ENCODE measurements at regions not wholly inside any gene's neighbourhood (a gene's known extent, or its start where the extent isn't known, plus 50 kb on each side); places are given as distances from the start of the nearest gene placed in this dataset.
"Not testable (repeated sequence)": the region's sequence is repeated elsewhere in the genome, so short reads cannot be mapped to it uniquely, and the experiment has no call there.

DNA sequence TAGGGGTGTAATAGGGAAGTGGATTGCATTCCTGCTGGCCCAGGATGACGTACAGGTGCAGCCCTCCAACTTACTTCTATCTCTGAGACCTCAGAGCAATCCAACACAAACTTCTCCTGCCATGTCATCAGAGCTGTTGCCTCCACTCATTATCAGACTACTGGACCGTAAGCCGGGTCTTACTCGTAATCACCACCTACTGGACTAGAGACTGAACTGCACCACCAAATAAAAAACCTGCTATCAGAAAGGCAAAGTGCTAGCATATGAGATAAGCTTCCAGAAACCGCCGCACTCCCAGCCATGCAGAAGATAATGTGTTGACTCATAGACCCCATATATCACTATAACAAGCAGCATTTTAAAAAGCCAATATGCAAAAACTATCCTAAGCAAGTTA lies 102.0 kb downstream of the SLITRK1 start:
- DNase-seq: peak; percentile 47
- TF ChIP-seq, protein P1, sequence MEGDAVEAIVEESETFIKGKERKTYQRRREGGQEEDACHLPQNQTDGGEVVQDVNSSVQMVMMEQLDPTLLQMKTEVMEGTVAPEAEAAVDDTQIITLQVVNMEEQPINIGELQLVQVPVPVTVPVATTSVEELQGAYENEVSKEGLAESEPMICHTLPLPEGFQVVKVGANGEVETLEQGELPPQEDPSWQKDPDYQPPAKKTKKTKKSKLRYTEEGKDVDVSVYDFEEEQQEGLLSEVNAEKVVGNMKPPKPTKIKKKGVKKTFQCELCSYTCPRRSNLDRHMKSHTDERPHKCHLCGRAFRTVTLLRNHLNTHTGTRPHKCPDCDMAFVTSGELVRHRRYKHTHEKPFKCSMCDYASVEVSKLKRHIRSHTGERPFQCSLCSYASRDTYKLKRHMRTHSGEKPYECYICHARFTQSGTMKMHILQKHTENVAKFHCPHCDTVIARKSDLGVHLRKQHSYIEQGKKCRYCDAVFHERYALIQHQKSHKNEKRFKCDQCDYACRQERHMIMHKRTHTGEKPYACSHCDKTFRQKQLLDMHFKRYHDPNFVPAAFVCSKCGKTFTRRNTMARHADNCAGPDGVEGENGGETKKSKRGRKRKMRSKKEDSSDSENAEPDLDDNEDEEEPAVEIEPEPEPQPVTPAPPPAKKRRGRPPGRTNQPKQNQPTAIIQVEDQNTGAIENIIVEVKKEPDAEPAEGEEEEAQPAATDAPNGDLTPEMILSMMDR (IDR thresholded peaks at IDR 0.05; ENCODE audit: low read depth, low read length, missing control alignments): peak; percentile 63
- in situ Hi-C loops (cut with HindIII; ENCODE audit: low pct_ligation_motif_present, low sequenced_read_pairs): no loop called here
- H3K27me3 ChIP-seq (replicated peaks): no peaks in the 10 kb centered on the region
- H3K36me3 ChIP-seq (replicated peaks): no peaks in the 10 kb centered on the region
- no peak overlapping the region for H3K4me3 ChIP-seq (ENCODE audit: low read depth, low read length)
- no peak overlapping the region for H3K27ac ChIP-seq

DNA sequence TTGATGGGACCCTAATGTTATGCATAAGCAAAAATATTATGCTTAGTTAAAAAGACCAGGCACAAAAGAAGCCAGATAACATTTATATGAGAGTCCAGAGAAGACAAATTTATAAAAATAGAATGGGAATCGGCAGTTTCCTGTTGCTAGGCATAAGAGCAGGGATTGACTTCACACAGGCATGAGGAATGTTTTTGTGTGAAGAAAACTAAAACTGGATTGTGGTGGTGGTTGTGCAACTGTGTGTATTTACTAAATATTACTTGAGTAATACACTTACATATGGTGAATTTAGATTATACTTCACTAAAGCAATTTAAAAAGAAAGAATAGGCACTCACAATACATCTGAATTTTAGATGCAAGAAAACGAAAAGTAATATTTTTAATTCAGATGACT lies 108.3 kb downstream of the SLITRK1 start:
- in situ Hi-C loops (cut with HindIII; ENCODE audit: low pct_ligation_motif_present, low sequenced_read_pairs): no loop called here
- Histone ChIP-seq H3K4me3 (ENCODE audit: low read depth, low read length) (no peak overlapping the region), H3K27me3 (replicated peaks) (no peaks in the 10 kb centered on the region), H3K27ac (no peak overlapping the region), H3K36me3 (replicated peaks) (no peaks in the 10 kb centered on the region)
- TF ChIP-seq, protein P1 (IDR thresholded peaks at IDR 0.05; ENCODE audit: low read depth, low read length, missing control alignments): no peak
- no peak for DNase-seq

- H3K27ac ChIP-seq: no peak overlapping the region
- in situ Hi-C loops (cut with HindIII; ENCODE audit: low pct_ligation_motif_present, low sequenced_read_pairs): no loop called here
- TF ChIP-seq, protein P1 (IDR thresholded peaks at IDR 0.05; ENCODE audit: low read depth, low read length, missing control alignments): no peak
- H3K4me3 ChIP-seq (ENCODE audit: low read depth, low read length): no peak overlapping the region
- H3K36me3 ChIP-seq (replicated peaks): no peaks in the 10 kb centered on the region
- H3K27me3 ChIP-seq (replicated peaks): no peaks in the 10 kb centered on the region
- DNase-seq: no peak
Observed at GRCh38 chr13:83765796-83766195, 116.5 kb downstream of the SLITRK1 start.

DNA sequence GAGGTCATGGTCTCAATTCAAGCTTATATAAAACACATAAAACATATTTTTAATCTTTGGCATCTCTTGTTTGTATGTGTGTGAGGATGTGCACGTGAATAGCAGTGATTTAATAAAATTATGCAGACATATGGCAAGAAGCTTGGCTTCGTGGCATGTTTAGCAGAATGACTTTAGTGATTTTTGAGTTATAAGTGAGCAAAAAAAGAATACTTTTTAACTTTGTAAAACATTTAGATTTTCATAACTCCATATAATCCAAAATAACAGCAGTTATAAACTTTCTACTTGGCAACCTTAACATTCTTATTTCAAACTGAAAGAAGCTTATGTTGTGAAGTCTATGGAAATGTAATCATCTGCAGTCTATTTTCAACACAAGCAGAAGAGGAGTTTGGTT lies 120.6 kb downstream of the SLITRK1 start:
- in situ Hi-C loops (cut with HindIII; ENCODE audit: low pct_ligation_motif_present, low sequenced_read_pairs): no loop called here
- Histone ChIP-seq H3K27ac (no peak overlapping the region), H3K4me3 (ENCODE audit: low read depth, low read length) (no peak overlapping the region), H3K36me3 (replicated peaks) (no peaks in the 10 kb centered on the region), H3K27me3 (replicated peaks) (no peaks in the 10 kb centered on the region)
- no peak for DNase-seq
- TF ChIP-seq, protein P1 (IDR thresholded peaks at IDR 0.05; ENCODE audit: low read depth, low read length, missing control alignments): no peak

DNA sequence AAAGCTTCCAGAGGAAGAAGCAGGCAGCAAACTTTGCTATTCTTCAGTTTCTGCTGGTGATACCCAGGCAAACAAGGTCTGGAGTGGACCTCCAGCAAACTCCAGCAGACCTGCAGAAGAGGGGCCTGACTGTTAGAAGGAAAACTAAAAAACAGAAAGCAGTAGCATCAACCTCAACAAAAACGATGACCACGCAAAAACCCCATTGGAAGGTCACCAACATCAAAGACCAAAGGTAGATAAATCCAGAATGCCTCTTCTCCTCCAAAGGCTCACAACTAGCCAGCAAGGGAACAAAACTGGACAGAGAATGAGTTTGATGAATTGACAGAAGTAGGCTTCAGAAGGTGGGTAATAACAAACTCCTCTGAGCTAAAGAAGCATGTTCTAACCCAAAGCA lies 127.1 kb downstream of the SLITRK1 start:
- H3K4me3 ChIP-seq (ENCODE audit: low read depth, low read length); in situ Hi-C loops (cut with HindIII; ENCODE audit: low pct_ligation_motif_present, low sequenced_read_pairs); H3K27ac ChIP-seq; H3K27me3 ChIP-seq (replicated peaks); H3K36me3 ChIP-seq (replicated peaks); DNase-seq: not testable (repeated sequence)

- TF ChIP-seq, protein P1 (IDR thresholded peaks at IDR 0.05; ENCODE audit: low read depth, low read length, missing control alignments): no peak
- Histone ChIP-seq H3K4me3 (ENCODE audit: low read depth, low read length) (no peak overlapping the region), H3K27me3 (replicated peaks) (no peaks in the 10 kb centered on the region), H3K36me3 (replicated peaks) (no peaks in the 10 kb centered on the region), H3K27ac (no peak overlapping the region)
- peak; percentile 7 for DNase-seq
- in situ Hi-C loops (cut with HindIII; ENCODE audit: low pct_ligation_motif_present, low sequenced_read_pairs): no loop called here
Observed at GRCh38 chr13:83753912-83754624, 128.2 kb downstream of the SLITRK1 start.
